ENCODE measurements at regions not wholly inside any gene's neighbourhood (a gene's known extent, or its start where the extent isn't known, plus 50 kb on each side); places are given as distances from the start of the nearest gene placed in this dataset.

DNA sequence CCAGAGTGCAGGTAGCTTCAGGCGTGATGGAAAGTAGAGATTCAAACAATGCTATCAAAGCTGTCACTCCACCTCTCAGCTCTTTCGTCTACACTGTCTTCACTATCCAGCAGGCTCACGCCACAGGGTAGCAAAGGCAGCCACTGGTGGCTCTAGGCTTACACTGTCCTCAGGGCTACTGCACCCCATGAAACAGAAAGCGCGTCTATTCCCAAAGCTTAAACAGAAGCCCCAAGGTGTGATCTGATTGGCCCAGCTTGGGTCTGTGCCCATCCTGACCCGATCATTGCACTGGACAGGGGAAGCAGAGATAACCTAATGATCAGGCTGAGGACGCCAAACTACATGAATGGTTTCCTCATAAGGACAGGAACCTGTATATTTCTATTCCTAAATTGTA lies 100.1 kb downstream of the PDCL3 start:
- DNase-seq: no peak

DNA sequence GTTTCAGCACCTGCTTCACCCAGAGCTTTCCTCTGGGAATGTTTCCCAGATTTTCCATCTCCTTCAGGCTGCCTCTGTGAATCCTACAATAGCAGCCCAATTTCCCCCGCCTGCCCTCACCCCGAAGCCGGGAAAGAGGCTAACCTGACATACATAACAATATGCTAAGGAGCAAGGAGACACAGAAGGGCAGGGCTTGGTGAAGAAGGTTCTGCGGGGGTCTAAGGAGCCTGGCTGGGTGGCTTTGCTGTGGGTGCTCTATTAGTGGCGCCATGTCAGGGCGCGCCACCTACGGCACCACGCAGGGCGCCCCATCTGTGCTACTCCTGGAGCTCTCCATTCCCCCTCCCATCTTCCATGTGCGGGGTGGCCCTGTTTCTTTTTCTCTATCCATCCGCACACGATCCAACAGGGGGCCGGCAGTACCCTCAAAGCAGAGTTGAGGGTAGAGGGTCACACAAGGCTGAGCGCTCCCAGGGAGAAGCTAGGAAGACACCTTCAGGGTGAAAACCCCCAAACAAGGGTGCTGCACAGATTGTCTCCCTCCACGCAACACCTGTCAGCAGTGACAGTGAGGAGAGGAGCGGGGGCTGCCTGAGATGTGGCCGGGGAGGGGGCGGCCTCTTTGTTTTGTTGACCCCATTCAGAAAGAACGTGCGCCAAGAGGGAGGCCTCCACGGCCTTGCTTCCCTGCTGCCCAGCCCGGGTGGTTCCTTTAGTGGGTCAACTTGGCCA lies 101.4 kb downstream of the PDCL3 start:
- DNase-seq: no peak

DNA sequence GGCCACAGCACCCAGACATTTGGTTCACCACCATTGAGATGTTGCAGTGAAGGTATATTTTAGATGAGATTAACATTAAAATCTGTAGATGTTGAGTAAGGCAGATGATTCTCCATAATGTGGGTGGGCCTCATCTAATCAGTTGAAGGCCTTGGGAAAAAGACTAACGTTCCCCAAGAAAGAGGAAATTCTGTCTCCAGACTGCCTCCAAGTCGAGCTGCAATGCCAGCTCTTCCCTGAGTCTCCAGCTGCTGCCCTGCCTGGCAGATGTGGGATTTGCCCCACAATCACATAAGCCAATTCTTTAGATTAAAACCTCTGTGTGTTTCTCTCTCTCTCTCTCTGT lies 101.9 kb downstream of the PDCL3 start:
- DNase-seq: no peak

DNA sequence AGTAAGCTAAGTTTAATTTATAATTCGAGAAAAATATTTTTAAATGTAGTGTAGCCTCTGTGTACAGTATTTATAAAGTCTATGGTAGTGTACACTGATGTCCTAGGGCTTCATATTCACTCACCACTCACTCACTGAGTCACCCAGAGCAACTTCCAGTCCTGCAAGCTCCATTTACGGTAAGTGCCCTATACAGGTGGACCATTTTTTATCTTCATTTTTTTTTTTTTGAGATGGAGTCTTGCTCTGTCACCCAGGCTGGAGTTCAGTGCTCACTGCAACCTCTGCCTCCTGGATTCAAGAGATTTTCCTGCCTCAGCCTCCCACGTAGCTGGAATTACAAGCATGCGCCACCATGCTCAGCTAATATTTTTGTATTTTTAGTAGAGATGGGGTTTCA lies 104.2 kb downstream of the PDCL3 start:
- DNase-seq: no peak

DNA sequence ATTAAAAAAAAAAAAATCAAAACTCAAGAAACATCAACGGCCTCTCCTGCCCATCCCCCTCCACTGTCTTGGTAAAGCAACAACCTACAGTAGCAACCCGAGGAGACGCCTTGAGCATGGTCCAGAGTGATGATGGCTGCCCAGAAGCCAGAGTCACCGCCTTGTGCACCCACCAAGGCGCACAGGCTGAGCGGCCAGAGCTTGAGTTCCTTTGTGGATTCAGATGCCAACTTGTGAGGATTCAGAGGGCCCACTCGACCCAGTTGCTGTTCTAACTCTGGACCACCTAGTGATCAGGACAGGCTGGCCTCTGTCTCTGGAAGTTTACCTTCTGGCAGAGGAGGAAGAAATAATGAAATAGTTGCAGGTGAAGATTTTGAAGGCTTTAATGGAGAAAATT lies 105.0 kb downstream of the PDCL3 start:
- no peak for DNase-seq

DNA sequence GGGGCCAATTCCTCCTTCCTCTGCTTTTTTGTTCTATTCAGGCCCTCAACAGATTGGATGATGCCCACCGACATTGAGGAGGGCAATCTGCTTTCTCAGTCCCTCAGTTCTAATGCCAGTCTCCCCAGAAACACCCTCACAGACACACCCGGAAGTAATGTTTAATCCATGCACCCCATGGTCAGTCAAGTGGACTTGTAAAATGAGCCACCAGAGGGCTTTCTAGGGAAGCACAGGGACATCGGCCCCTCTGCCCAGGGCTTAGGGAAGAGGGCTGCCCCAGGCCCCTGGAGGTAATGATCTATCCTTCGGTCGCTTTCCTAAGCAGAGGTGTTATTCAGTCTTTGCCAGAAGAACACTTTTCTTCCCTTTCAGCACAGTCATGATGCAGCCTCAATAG lies 107.4 kb downstream of the PDCL3 start:
- no peak for DNase-seq

DNA sequence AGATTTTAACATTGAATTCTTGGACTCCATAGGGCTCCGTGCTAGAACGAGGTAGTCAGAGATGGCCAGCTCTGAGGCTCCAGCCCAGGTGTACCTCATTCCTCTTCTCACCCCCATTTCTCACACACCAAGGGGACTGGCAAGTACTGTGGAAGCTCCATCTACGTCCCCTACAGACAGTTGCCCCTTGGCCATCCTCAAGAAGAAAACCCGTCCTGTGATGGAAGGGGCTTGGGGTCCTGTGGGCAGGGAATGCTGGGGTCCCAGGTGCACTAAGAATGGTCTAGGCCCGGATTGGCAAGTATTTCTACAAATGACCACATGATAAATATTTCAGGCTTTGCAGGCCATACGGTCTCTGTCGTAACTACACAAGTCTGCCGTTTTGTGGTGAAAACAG lies 110.3 kb downstream of the PDCL3 start:
- no peak for DNase-seq

DNA sequence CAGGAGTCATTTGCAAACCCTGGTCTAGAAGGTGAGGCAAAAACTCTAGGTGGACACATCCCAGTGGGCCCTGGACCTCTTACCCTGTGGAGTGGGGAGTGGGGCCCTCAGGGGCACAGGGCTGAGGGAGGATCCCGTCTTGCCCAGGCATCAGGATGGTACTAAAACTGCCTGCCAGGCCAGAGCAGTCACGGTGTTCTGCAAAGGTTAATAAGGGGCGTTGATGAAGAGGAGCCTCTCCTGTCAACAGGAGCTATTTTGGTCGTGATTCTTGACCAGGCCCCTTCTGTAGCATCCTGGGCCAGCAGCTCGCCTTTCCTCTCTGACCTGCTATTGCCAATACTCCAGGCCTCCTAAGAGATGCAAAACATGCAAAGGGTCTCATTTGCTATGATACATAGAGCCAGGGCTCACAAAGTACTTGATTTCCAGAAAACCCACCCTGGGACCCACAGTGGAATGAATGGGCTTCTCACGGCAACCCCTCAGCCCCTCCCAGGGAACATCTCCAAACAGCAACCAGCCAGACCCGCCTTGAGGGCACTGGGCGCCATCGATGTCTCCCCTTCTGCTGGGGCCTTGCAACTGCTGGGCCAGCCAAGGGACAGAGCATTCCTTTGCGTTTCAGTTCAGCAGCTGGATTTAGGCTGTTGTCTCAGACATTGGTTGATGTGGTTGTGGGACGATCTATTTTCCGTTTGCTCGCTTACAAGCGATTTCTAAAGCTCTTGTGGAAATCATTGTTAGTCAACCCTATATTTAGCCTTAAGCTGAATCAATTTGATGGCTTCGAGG lies 111.1 kb downstream of the PDCL3 start:
- DNase-seq: no peak

DNA sequence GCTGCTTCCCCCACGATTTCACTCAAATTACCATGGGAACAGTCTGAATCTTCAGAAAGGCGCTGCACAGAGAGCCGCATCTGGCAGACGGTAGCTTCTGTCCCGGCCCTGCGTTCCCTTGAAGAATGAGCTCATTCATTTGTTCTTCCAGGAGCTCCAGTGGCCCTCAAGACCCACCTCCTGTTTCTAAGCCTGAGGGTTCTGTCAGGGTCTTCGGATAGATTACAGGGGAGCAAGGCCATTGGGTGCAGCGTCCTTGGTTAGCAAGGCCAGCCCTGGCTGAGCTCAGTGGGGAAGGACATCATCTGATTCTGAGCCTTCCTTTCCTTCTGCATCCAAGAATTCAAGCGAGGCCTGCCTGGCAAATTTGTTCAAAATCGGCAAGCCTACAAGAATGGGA lies 111.9 kb downstream of the PDCL3 start:
- DNase-seq: no peak

DNA sequence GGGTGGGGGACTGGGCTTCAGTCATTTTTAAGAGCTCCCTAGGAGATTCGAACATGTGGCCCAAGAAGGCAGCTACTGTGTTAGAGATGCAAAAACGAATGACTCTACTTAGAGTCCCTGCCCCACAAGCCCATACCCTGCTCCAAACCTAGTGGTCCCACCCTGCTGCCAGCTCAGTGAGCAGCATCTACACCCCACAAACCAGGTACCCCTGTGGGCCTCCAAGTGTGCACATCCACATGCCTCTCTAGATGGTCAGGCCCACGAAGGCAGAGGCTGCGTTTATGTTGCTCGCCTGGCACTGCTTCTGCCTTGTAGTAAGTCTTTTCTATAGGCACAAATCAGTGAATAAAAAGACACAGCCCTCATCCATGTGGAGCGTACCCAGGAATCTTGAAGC lies 112.6 kb downstream of the PDCL3 start:
- no peak for DNase-seq

DNA sequence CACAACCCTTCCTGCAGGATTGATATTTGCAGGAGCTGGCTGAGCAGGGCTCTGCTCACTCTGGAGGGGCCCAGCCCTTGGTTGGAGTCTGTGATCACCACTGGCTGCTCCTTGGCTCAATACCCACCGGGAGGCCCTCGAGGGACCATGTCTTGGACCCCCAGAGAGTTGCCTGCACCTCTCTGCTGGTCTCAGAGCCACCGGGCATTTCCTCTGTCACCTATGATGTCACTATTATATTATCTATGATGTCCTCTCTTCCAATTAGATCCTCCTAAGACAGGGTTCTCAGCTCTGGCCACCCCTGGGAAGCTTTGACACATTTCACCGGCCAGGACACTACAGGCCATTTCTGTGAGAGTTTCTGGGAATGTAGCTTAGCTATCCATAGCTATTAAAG lies 113.1 kb downstream of the PDCL3 start:
- DNase-seq: no peak

DNA sequence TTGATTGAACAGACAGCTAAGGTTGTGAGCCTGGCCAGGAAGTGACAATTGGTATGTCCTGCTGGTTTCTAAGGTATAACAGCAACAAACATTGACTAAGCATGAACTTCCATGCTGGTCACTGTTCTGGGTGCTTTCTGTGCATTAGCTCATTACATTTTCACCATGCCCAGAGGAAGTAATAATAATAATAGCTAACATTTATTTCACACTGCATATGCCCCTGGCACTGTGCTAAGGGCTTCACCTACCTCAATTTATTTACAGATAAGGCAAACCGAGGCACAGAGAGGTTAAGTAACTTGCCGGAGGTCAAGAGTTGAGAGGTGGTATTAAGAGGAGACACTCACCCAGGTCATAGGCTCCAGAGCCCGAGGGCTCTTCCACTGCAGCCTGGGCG lies 113.6 kb downstream of the PDCL3 start:
- DNase-seq: no peak

DNA sequence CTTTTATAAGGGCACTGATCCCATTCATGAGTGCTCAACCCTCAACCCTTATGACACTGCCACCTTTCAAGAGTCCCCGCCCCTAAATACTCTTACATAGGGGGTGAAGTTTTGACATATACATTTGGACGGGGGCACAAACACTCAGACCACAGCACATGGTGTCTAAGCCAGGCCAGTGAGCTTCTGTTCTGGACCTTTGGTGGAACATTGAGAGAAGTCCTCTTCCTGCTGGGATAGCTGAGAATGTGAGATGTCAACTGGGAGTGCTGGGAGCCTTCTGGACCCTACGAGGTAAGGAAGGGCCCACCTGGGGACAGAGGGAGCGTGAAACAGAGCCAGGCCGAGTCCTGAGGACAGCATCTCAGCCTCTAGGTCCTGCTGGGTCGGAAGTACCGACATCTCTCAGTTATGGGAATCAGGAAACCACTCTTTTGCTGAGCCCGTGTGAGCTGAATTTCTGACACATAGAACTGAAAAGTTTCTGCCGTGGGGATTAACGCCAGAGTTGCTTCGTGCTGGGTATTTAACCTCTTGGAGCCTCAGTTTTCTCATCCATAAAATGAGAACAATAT lies 114.9 kb downstream of the PDCL3 start:
- no peak for DNase-seq

DNA sequence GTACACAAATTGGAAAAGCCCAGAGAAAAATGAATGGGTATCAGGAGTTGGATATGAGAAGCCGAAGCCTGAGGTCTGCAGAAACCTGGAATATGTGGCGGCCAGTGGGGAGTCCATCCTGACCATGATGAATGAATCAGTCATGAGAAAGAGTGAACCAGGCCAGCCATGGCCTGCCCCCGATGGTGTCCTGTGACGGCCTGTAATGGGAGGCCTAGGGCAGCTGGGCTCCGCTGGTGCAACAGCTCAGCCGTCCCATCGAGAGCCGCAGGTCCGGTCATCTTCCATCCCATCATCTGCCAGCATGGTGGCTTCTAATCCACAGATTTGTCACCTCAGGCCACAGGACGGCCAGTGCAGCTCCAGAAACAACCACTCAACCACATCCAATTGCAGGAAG lies 116.4 kb downstream of the PDCL3 start:
- no peak for DNase-seq

DNA sequence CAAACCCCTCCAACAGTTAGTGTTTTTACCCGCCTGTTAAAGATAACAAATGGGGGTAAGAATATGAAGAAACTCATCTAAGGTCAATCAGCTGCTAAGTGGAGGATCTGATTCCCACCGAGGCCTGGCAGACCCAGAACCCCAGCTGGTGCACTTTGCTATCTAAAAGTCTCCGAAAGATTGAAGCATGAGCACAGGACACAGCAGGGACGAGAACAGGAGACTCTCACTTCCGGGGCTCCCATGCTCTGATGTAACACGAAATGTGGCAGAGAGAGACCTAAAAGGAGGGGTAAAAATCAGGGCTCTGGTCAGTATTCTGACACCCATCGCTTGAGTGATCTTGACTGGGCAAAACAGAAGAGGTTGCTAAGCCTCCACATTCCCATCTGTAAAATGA lies 119.7 kb downstream of the PDCL3 start:
- DNase-seq: no peak

DNA sequence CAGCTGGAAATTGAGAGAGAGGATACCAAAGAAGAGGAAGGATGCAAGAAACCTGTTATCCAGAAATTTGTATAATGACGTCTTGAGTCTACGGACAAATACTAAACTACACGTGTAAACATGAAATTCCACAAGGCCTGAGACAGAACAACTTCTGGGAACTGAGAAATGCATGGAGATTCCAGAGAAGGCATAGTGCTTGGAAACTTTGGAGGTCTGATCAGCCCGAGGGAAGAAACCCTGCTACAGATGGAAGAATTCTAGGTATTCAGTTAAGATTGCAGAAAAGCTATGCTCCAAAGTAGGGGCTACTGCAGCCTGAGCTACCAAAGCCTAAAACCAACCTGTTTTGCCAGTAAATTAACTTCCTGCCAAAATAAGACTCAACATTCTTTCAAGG lies 120.4 kb downstream of the PDCL3 start:
- DNase-seq: no peak

DNA sequence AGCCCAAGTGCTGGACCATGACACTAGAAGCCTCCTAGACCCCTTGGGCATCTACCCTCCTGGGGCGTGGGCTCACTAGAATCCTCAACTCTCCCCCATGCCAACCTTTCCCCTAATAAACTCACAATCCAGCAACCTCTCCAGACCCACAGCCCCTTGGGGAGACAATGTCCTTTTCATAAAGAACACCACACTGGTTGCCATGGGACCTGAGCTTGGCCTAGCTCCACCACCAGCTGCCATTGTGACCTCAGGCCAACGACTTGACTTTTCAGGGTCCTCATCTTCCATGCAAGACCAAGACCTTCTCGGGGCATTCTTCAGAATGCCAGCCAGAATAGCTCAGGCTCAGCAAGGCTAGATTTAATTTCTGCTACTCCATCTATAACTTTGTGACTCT lies 128.1 kb upstream of the NPAS2 start:
- DNase-seq: no peak

DNA sequence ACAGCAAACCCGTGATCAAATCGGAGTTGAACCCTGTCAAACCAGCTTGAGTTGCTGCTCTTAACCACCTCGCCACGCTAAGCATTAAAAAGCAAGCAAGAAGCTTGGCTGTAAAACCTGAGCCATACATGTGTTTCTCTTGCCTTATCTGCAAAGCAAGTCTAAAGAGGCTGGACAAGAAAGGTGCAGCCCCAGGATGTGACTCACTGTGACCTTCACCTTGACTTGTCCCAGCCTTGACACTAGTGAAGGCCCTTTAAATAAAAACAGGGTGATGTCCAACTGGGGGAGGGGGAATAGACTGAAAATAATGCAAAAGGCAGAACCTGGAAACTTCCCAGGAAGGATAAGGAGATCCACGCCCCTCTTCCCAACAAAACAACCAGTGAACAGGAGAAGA lies 127.6 kb upstream of the NPAS2 start:
- no peak for DNase-seq

DNA sequence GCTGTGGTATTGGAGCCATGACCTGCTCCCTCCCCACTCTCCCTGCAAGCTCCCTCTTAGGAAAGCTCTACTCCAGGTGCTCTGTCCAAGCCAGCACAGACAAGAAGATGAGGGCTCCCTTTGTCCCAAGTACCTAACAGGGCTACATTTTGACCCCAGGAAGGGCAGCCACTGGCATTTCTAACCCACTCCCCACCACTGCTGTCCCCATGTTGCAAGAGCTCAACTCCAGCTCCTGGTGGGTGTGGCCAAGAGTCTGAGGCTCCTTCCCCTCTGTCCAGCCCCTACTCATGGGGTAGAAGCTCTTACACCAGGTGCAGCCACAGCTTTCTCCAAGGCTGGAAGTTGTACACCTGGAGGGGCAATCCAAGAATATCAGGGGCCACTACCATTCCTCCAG lies 127.0 kb upstream of the NPAS2 start:
- no peak for DNase-seq

DNA sequence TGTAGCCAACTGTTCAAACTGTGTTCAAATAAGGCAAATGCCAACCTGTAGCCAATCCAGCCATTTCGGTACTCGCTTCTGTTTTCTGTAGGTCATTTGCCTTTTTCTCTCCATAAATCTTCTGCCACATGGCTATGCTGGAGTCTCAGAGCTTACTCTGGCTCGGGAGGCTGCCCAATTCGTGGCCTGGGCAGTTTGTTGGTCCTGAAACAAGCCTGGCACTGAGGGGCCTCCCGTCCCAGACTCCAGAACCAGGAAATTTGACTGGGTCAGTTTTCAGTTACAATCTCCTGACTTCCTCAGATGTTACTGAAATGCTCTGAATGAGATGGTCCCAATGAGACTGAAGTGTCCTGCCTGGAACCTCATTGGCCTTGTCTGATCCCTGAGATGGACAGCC lies 120.8 kb upstream of the NPAS2 start:
- no peak for DNase-seq

DNA sequence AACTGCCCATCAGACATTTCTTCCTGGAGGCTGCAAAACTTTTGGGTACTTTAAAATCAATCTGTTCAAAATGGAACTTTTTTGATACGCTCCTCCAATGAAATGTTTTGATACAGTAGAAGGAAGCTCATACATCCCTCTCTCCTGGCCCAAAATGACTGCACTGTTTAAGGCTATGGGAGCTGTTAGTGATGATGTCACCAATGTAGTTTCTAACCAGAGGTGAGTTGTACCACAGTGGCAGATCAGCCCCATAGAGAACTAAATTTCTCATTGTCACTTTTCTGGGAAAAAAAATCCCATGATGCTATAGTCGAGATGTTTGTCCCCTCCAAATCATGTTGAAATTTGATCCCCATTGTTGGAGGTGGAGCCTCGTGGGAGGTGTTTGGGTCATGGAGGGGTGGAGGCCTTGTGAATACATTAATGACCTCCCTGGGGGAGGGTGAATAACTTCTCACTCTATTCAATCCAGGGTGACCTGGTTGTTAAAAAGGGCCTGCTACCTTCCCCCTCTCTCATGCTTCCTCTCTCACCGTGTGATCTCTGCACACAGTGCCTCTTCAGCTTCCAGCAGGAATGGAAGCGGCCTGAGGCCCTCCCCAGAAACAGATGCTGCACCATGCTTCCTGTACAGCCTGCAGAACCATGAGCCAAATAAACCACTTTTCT lies 117.4 kb upstream of the NPAS2 start:
- no peak for DNase-seq

DNA sequence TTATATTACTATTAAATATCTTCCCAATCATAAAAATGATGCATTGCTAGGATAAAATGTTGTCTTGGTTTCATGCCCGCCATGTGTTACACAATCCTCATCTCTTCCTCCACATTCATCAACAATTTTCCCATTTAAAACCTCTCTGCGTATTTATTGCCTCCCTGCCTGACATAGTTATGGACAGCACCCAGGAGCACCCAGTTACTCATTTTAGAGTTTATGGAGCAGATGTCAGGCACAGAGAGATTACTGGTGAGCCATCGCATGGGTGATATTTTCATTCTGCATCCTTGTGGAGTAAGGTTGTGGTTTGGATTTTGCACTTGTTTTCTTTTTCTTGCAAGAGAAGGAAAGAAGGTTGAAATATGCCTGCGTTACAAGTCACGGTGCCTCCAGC lies 116.7 kb upstream of the NPAS2 start:
- DNase-seq: no peak

DNA sequence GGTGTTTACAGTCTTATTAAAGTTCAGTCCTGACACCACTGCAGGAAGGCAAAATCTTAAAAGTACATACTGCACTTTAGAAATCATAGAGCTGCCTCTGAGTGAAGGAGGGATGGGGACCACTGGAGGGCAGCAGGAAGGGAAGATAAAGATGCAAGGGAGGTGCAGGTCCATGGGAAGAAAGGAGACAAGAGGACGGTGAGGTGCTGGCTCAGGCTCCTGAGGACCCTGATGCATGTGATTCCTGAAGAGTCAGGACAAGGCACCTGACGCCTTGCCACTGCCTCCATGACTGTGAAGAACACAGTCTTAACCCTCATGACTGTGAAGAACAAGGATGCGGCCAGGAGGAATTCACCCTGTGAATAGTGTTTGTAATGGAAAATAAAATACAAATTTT lies 116.2 kb upstream of the NPAS2 start:
- DNase-seq: no peak

DNA sequence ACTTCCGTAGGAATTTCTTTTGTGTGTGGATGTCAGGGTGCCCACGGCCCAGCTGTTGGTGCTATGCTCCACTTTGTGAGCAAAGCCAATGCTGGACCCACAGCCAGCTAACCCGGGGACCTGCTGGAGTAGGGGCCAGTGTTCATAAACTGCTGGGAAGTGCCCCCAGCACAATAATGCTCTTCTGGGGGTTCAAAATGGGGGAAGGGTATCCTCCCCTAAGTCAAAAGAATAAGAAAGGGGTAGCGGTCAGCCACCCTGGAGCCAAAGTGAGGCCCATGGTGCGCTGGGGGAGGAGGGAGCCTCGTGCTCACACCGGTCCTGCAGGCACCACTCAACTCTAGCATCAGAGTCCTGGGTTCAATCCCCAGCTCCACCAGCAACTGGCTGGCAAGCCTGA lies 115.8 kb upstream of the NPAS2 start:
- DNase-seq: no peak
